GM23338 (cell line): ENCODE measurements at regions not wholly inside any gene's neighbourhood (a gene's known extent, or its start where the extent isn't known, plus 50 kb on each side); places are given as distances from the start of the nearest gene placed in this dataset.

ENCODE experiments used
- EZH2 ChIP-seq: fragments of 200-600 bp; sonication (generic); IDR thresholded peaks from one replicate; pipeline ENCODE4 v1.8.0; 2017; ENCODE audit warnings: antibody characterized with exemption, mild to moderate bottlenecking, low read depth; ENCODE audit not compliant: unreplicated experiment
- EZH2phosphoT487 ChIP-seq: fragments of 200-600 bp; sonication (generic); IDR thresholded peaks from one replicate; pipeline ENCODE4 v1.8.1; 2018; ENCODE audit warnings: antibody characterized with exemption; ENCODE audit not compliant: unreplicated experiment
- JUNB ChIP-seq: IDR thresholded peaks from one replicate; pipeline ENCODE4 v1.6.1; 2016; ENCODE audit warnings: antibody characterized with exemption; ENCODE audit not compliant: unreplicated experiment
- NANOG ChIP-seq: IDR thresholded peaks from 2 replicates; pipeline ENCODE4 v1.6.1; 2016; ENCODE audit warnings: antibody characterized with exemption, borderline replicate concordance
- POLR2AphosphoS5 ChIP-seq: IDR thresholded peaks from 2 replicates; pipeline ENCODE4 v1.6.1; 2016; ENCODE audit warnings: antibody characterized with exemption, low read depth
- STAT1 ChIP-seq: IDR thresholded peaks from one replicate; pipeline ENCODE4 v1.6.1; 2016; ENCODE audit warnings: antibody characterized with exemption; ENCODE audit not compliant: unreplicated experiment
- ZNF114 ChIP-seq: fragments of 250-450 bp; sonication (Bioruptor Pico); IDR thresholded peaks from 2 replicates; pipeline ENCODE4 v1.5.0; 2020; ENCODE audit warnings: mild to moderate bottlenecking, moderate library complexity
- ZNF331 ChIP-seq: fragments of 250-450 bp; sonication (Bioruptor Pico); IDR thresholded peaks from 2 replicates; pipeline ENCODE4 v1.5.0; 2020; ENCODE audit warnings: low read depth, mild to moderate bottlenecking, moderate library complexity
- TF ChIP-seq, protein P1 (sequence below), 2 experiments: fragments of 200-600 bp in 1 of 2; sonication (generic) in 1 of 2; conservative IDR thresholded peaks; 2 replicates each; pipeline versions ENCODE4 v1.5.1 to v1.6.1; 2016 to 2017; ENCODE audit warnings: antibody characterized with exemption in 2 of 2, low read depth in 2 of 2, mild to moderate bottlenecking in 2 of 2, moderate library complexity in 1 of 2
- TF ChIP-seq, protein P2 (sequence below): IDR thresholded peaks from one replicate; pipeline ENCODE4 v1.6.1; 2018; ENCODE audit warnings: antibody characterized with exemption; ENCODE audit not compliant: unreplicated experiment

DNA sequence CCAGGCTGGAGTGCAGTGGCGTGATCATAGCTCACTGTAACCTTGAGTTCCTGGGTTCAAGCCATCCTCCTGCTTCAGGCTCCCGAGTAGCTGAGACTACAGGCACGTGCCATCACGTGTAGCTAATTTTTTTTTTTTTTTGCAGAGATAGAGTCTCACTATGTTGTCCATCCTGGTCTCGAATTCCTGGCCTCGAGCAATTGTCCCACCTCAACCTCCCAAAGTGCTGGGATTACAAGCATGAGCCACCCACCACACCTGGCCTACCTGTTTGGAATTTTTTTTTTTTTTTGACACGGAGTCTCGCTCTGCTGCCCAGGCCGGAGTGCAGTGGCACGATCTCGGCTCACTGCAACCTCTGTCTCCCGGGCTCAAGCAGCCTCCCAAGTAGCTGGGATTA is 117.1 kb upstream of the PARD3 start:
- no peak for TF ChIP-seq POLR2AphosphoS5
- TF ChIP-seq, protein P1, sequence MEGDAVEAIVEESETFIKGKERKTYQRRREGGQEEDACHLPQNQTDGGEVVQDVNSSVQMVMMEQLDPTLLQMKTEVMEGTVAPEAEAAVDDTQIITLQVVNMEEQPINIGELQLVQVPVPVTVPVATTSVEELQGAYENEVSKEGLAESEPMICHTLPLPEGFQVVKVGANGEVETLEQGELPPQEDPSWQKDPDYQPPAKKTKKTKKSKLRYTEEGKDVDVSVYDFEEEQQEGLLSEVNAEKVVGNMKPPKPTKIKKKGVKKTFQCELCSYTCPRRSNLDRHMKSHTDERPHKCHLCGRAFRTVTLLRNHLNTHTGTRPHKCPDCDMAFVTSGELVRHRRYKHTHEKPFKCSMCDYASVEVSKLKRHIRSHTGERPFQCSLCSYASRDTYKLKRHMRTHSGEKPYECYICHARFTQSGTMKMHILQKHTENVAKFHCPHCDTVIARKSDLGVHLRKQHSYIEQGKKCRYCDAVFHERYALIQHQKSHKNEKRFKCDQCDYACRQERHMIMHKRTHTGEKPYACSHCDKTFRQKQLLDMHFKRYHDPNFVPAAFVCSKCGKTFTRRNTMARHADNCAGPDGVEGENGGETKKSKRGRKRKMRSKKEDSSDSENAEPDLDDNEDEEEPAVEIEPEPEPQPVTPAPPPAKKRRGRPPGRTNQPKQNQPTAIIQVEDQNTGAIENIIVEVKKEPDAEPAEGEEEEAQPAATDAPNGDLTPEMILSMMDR (conservative IDR thresholded peaks at IDR 0.05; ENCODE audit: low read depth in 2 of 2), result no peak
- no peak for TF ChIP-seq JUNB
- TF ChIP-seq, protein P2, sequence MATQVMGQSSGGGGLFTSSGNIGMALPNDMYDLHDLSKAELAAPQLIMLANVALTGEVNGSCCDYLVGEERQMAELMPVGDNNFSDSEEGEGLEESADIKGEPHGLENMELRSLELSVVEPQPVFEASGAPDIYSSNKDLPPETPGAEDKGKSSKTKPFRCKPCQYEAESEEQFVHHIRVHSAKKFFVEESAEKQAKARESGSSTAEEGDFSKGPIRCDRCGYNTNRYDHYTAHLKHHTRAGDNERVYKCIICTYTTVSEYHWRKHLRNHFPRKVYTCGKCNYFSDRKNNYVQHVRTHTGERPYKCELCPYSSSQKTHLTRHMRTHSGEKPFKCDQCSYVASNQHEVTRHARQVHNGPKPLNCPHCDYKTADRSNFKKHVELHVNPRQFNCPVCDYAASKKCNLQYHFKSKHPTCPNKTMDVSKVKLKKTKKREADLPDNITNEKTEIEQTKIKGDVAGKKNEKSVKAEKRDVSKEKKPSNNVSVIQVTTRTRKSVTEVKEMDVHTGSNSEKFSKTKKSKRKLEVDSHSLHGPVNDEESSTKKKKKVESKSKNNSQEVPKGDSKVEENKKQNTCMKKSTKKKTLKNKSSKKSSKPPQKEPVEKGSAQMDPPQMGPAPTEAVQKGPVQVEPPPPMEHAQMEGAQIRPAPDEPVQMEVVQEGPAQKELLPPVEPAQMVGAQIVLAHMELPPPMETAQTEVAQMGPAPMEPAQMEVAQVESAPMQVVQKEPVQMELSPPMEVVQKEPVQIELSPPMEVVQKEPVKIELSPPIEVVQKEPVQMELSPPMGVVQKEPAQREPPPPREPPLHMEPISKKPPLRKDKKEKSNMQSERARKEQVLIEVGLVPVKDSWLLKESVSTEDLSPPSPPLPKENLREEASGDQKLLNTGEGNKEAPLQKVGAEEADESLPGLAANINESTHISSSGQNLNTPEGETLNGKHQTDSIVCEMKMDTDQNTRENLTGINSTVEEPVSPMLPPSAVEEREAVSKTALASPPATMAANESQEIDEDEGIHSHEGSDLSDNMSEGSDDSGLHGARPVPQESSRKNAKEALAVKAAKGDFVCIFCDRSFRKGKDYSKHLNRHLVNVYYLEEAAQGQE, result no peak
- no peak for TF ChIP-seq STAT1
- TF ChIP-seq EZH2, result no peak
- no peak for TF ChIP-seq EZH2phosphoT487
- no peak for TF ChIP-seq NANOG
- TF ChIP-seq ZNF331 (CRISPR knock-in tag), result no peak
- no peak for TF ChIP-seq ZNF114
